Limb (tissue), 2 donors: ENCODE measurements at regions not wholly inside any gene's neighbourhood (a gene's known extent, or its start where the extent isn't known, plus 50 kb on each side); places are given as distances from the start of the nearest gene placed in this dataset.

ENCODE experiments used
- DNase-seq, 2 donors: peaks; one replicate each; pipeline ENCODE4 v3.0.0-alpha.2; 2016; ENCODE audit errors: extremely low spot score in 2 of 2

GRCh38 chr10:14396411-14397048 is 65.8 kb upstream of the FRMD4A start:
- DNase-seq = peak in 1 of 2 donors; percentile 33

GRCh38 chr10:14394179-14394578 is 63.5 kb upstream of the FRMD4A start:
- no peak for DNase-seq

GRCh38 chr10:14391342-14391741 is 60.6 kb upstream of the FRMD4A start:
- no peak for DNase-seq

- DNase-seq = no peak
These were observed 59.4 kb upstream of the FRMD4A start for GRCh38 chr10:14389981-14390590.

GRCh38 chr10:14385596-14386593 is 55.2 kb upstream of the FRMD4A start:
- DNase-seq = no peak

- no peak for DNase-seq
These were observed 54.2 kb upstream of the FRMD4A start for GRCh38 chr10:14384915-14385314.

GRCh38 chr10:14384116-14384730 is 53.5 kb upstream of the FRMD4A start:
- no peak for DNase-seq

GRCh38 chr10:14383266-14383665 is 52.5 kb upstream of the FRMD4A start:
- no peak for DNase-seq

GRCh38 chr10:14382531-14382930 is 51.8 kb upstream of the FRMD4A start:
- no peak for DNase-seq

GRCh38 chr10:14382022-14382421 is 51.3 kb upstream of the FRMD4A start:
- DNase-seq = no peak

- DNase-seq = no peak
These were observed 50.8 kb upstream of the FRMD4A start for GRCh38 chr10:14381475-14381874.

- DNase-seq = no peak
These were observed 50.0 kb upstream of the FRMD4A start for GRCh38 chr10:14380746-14381145.
